OCI-LY1 (cell line): ENCODE measurements at regions not wholly inside any gene's neighbourhood (a gene's known extent, or its start where the extent isn't known, plus 50 kb on each side); places are given as distances from the start of the nearest gene placed in this dataset.

Source experiments
- EZH2 ChIP-seq: fragments of 200-600 bp; sonication (generic), shearing (Covaris generic); IDR thresholded peaks from 2 replicates; pipeline ENCODE4 v1.8.0; 2017; ENCODE audit warnings: borderline replicate concordance, mixed run types, mild to moderate bottlenecking, antibody characterized with exemption, low read length, moderate library complexity, mixed read lengths
- TF ChIP-seq, protein P1 (sequence below): fragments of 200-600 bp; sonication (generic), shearing (Covaris generic); IDR thresholded peaks from 2 replicates; pipeline ENCODE4 v1.5.1; 2017; ENCODE audit warnings: mild to moderate bottlenecking, antibody characterized with exemption, low read length, moderate library complexity, mixed read lengths

DNA sequence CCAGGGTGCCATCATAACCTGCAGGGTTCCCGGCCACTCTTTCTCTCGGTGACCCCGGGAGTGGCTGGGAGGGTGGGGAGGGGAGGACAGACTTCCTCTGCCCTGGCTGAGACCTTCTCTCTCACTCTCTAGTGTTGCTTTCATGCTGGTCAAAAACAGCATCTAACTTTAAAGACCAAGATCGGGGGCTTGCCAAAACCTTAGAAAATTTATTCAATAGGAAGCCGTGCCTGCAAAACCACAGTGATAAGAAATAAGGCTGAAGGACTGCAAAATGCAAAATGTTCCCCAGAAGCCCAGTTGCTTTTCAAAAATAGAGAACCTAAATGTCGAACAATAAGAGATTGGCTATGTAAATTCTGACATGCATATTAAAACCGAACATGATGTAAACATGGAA, 344.0 kb downstream of the FOXL1 start:
- TF ChIP-seq, protein P1, sequence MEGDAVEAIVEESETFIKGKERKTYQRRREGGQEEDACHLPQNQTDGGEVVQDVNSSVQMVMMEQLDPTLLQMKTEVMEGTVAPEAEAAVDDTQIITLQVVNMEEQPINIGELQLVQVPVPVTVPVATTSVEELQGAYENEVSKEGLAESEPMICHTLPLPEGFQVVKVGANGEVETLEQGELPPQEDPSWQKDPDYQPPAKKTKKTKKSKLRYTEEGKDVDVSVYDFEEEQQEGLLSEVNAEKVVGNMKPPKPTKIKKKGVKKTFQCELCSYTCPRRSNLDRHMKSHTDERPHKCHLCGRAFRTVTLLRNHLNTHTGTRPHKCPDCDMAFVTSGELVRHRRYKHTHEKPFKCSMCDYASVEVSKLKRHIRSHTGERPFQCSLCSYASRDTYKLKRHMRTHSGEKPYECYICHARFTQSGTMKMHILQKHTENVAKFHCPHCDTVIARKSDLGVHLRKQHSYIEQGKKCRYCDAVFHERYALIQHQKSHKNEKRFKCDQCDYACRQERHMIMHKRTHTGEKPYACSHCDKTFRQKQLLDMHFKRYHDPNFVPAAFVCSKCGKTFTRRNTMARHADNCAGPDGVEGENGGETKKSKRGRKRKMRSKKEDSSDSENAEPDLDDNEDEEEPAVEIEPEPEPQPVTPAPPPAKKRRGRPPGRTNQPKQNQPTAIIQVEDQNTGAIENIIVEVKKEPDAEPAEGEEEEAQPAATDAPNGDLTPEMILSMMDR: no peak
- no peak for TF ChIP-seq EZH2
